HG03066 (cell line): ENCODE measurements at regions not wholly inside any gene's neighbourhood (a gene's known extent, or its start where the extent isn't known, plus 50 kb on each side); places are given as distances from the start of the nearest gene placed in this dataset.
"Not testable (repeated sequence)": the region's sequence is repeated elsewhere in the genome, so short reads cannot be mapped to it uniquely, and the experiment has no call there.

Experiments used
- ATAC-seq: cut with Tn5 transposase; IDR thresholded peaks from one replicate; pipeline ENCODE4 v1.9.1; 2021; ENCODE audit warnings: low read depth; ENCODE audit not compliant: unreplicated experiment

DNA sequence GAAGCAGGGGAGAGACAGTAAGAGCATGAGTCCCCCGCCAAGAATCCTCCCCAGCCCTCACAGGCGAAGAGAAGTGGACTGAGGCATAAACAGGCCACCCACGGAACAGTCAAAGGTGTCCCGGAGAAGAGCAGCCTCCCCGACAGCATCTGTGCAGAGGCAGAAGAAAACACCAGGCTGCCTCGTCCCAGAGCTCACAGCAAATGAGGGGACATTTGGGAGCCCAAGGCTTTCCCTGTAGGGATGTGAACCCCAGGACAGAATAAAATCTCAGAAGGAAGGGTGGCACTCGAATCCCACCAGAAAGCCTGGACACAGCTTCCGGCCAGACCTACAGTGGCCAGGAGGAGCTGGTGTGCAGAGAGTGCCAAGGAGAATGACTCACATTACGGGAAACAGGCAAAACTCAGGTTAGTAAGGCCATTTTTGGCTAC, 90.4 kb downstream of the DLL1 start:
- ATAC-seq: no peak

DNA sequence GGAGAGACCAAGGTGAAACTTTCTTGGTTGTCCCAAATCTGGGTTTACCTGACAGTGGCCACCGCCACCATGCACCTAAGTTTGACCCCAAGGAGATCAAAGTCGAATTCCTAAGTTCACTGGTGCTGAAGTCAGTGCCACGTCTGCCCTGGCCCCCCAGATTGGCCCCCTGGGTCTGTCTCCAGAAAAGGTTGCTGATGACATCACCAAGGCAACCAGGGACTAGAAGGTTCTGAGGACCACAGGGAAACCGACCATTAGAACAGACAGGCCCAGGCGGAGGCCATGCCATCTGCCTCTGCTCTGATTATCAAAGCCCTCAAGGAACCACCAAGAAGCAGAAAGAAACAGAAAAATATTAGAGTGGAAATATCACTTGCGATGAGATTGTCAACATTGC, 91.2 kb downstream of the DLL1 start:
- no peak for ATAC-seq

DNA sequence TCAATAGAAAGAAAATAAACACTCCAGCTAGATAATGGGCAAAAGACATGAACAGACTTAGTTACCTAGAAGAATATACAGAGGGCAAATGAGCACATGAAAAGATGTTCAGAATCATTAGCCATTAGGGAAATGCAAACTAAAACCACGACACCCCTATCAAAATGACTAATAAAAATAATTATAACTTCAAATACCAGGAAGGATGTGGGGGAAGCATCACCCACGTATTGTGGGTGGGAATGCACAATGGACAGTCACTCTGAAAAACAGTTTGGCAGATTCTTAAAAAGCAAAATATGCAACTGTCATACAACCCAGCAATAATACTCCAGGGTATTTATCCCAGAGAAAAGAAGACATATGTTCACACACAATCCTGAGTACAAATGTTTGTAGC, 92.6 kb downstream of the DLL1 start:
- no peak for ATAC-seq

DNA sequence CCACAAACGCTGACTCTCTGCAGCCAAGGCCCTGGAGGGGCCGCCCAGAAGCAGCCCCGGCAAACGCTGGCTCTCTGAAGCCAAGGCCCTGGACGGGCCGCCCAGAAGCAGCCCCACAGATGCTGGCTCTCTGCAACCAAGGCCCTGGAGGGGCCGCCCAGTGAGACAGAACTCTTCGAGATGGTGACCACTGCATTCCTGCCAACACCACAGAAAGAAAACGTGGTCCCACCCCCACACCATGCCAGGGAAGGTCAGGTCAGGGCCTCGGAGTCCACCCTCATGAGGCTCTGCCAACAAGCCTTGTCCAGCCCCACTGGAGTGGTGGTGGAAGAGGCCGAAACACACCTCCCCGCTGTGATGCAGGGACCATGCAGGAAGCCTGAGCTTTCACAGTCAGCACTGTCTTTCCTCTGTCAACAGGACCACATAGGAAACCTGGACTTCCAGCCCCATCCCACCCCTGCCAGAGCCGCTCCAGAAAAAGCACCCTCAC, 97.5 kb downstream of the DLL1 start:
- ATAC-seq: no peak

DNA sequence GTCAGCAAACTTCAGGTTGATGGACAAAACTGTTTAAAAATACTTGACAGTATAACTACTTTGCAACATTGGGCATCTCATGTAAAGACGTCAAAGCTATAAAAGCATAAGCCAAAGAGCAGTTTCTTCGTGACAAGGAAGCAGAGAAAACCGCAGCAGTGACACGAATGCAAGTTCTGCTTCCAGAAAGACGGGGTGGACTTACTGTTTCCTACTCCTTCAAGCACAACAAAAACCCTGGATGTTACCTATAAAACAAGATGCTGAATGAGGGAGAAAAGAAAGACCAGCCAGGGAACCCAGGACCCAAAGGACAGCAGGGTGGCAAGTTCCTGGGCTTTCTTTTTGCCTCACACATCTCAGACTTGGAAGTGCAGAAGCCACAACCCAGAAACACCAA, 98.0 kb downstream of the DLL1 start:
- no peak for ATAC-seq

DNA sequence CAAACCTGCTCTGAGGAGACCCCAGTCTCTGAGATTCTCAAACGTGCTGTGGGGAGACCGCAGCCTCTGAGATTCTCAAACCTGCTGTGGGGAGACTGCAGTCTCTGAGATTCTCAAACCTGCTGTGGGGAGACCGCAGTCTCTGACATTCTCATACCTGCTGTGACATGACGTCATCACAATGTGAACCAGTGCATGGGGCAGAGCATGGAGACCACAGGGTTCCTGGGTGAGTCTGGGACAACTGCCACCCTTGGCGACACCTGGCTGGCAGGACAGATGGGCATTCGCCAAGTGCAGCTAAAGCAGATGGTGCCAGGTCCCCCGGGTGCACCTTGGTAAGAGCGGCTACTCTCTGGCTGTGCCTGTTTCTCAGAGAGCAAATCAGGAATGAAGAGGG, 98.8 kb downstream of the DLL1 start:
- not testable (repeated sequence) for ATAC-seq

DNA sequence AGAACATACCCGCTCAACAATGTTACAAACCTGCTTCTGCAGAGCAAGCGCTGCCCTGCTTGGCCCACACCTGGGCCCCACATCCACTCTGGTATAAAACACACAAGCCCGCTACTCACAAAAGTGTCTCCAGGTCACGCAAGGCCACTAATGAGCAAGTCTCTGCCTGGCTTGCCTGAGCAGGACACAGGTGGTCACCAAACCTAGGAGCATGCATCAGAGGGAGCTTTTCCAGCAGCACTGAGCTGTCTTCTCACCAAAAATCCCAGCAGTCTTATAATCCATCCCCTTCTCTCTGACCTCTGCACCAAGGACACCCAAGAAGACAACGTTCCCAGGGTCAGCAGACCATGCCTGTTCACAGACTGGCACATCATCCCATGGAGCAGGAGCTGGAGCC, 100.8 kb downstream of the DLL1 start:
- no peak for ATAC-seq

DNA sequence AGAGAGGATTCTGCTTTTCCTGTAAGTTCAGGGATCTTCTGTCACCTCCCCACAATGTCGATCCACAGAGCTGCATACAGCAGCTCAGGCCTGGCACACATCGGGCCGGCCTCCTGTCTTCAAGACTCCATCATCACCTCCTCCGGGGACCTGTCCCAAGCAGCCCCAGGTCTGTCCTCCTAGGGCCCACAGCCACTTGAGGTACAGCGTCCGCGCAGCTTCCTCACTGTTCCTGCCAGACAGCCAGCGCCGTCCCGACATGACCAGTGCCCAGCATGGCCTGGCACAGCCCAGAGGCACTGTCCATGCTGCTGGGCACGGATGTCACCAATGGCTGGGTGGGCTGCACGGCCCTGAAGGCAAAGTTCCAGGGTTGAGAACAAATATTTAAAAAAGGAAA, 101.6 kb downstream of the DLL1 start:
- no peak for ATAC-seq

DNA sequence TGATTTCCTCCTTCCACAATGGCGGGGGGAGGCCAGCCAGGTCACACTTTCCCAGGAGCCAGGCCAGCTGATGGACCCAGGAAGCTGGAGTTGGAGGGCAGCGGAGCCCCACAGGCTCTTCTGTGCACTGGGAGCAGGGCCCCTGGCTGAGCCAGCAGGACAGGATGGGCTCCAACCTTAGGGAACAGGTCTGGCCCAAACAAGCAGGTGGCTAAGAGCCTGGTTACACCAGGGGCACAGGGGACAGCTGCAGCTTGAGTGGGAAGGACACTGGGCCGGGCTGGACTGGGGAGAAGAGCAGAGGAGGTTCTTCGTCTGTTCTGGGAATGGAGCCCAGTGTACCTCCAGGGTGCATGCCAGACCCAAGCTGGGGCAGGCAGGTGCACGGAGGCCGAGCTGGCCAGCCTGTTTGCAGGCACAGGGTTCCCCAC, 102.3 kb downstream of the DLL1 start:
- ATAC-seq: no peak

DNA sequence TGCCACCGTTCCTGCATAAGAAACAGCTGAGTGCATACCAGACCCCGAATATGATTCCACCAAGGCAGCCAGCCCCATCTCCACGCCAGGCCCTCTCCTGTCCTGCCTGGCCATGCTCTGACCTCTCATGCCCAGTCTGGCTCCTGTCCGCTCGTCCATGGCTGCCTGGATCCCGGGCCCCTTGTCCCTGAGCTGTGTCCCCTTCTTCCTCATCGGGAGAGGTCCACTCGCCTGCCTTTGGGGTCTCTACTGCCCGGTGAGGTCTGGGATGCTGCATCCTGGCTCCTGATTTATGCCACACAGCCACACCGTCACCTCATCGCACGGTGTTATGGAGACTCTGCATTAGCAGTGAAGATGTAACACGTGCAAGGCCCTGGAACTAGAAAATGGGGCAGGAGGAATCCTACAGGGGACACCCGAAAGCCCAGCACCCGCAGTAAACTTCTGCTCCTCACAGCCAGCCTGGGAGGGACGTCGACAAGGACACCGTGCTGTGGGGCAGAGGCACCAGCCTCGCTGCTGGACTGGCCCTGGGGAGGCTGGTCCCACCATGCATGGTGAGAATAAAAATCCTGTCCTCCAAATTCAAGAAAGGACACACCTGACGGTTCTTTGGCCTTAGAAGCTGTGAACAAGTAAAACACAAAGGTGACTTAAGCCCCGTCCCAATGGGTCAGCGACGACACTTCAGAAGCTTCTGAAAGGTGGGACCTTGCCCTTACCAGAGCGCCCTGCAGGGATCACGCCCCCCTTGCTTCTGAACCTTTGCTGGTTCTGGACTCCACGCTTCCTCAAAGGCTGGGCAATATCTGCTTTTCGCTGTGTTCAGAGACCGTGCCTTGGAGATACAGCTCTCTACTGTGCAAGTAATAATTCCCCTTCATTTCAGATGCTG, 103.0 kb downstream of the DLL1 start:
- ATAC-seq: no peak

DNA sequence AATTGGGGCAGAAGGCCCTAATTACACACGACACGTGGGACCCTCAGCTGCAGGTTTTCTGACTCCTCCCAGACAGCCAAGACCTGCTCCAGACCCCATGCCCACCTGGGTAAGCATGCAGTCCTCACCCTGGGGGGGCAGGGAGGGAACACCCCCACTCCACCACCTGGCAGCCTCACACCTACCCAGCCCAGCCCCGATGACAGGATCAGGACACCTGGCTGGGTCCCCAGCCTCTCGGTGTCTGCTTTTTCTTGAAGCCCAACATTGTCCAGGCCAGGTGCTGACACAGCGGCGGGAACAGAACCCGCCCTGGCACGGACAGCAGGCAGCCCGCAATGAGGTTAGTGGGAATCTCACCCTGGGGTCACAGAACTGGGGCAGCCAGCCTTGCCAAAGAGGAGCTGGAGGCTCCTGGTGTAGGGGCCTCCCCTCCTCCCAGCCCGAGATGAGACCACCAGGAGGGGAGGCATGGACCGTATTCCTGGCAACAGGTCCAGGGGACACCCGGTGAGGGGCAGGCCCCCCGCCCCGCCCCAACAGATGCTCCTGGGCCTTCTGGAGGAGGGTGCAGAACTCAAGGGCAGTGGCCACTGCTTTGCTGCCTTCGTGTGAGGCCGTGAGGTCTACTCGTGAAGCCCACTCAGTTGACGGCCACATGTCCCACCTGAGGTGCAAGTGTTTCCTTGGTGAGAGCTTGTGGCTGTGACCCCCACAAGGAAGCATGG, 103.8 kb downstream of the DLL1 start:
- ATAC-seq: no peak

DNA sequence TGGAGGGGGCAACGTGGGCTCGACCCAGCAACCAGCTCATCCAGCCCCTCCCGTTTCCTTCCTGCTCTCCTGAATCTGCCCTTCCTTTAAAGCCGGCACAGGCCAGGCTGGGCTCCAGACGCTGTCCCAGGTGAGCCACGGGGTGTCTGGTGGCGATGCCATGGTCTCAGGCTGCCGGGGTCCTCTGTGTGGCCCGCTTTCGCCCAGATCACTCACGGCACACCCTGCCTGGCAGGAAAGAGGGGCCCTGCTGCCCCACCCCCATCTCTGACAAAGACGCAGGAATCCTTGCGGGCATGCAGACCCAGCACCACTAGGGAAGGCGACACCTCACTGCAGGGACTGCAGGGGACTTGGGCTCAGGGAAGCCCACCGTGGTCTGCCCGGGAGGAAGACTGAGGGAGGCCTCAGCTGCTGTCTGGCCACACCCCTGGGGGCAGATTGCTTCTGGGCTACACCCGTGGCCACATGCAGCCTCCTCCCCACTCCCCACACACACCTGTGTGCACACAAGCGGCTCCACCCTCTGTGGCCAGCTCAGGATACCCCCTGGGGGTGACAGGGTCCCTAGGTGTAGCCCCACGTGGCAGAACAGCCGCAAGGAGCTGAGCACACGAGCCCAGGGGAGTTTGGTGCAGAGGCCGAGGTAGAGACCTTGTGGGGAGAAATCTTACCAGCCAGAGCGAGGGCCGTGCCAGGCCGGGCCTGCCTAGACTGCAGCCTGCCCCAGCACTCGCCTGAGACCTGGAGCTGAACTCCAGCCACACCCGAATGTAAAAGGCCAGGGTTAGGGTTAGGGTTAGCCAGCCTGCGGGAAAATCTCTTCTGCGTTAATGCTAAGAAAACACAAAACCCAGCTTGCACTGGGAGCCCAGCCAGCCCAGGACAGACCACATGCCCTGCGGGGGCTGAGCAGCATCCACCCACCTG, 104.6 kb downstream of the DLL1 start:
- no peak for ATAC-seq

DNA sequence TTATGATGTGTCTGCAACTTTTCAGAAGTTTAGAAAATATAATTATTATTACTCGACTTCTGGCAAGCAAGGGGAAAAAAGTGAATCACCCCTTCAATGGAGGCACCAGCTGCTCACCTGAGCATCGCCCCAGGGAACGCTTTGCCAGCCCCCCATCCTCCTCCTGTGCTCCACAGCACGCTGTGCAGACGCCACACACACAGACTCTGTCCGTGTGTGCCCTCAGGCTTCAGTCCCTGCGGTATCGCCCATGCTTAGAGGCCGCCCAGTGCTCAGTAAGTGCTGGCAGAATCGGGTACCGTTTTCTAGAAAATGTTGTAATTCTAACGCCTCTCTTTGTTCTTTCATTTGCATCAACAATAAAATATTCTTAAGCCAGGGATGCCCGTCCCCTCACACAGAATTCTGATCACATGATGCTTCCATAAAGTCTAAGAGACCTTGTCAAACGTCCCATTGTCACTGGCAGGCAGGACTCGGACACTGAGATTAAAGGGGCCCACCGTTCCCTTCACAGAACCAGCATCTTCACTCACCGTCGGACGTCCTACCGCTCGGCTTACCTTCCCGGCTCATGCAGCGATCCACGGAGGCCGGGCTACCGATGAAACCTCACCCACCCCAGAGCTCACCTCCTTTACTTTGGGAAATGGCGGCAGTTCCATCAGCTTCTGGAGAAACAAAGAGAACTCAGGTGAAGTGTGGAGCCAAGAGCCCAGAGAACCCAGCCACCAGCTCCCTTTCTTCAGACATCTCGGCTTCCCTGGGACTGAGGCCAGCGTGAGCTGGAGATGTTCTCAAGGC, 105.5 kb downstream of the DLL1 start:
- ATAC-seq: no peak

DNA sequence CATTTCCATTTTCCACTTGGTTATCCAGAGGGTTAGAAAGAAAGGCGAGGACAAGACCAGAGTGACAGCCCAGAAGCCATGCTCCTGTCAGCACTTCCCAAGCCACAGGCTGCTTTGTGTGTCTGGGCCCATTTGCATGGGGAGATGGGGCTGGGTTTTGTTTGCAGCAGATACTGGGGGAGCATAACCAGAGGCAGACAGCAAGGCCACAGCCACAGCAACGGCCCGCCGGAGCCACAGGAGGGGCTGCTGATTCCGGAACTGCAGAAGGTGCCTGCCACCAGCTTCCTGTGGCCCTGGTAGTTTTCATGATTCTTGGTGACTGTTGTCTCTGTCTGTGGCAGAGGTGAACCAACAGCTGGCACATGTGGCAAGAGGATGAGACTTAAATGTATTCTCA, 106.6 kb downstream of the DLL1 start:
- ATAC-seq: no peak

DNA sequence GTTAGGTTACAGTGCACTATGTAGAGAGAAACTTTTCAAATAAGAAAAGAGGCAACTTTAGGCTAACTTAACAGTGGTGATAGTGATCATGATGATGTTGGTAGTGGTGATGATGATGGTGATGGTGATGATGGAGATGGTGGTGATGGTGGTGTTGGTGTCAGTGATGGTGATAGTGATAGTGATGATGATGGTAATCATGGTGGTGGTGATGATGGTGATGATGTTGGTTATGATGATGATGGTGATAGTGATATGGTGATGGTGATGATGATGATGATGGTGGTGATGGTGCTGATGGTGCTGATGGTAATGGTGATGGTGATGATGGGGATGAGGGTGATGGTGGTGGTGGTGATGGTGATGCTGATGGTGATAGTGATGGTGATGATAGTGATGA, 107.4 kb downstream of the DLL1 start:
- ATAC-seq: no peak

DNA sequence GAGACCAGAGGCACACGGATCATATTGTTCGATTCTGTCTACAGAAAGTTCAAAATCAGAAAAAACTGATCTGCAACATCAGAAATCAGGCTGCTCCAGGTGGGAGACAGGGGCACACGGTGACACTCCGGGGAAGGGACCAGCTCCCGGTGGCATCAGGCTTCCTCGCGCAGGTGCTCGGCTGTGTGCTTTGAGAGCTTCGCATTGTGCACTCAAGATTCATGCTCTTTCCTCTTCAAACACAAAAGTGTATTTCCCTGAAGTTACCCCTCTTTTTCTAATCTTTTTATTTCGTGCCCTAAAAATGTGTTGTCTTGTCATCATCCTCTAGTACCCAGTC, 108.1 kb downstream of the DLL1 start:
- ATAC-seq: no peak

DNA sequence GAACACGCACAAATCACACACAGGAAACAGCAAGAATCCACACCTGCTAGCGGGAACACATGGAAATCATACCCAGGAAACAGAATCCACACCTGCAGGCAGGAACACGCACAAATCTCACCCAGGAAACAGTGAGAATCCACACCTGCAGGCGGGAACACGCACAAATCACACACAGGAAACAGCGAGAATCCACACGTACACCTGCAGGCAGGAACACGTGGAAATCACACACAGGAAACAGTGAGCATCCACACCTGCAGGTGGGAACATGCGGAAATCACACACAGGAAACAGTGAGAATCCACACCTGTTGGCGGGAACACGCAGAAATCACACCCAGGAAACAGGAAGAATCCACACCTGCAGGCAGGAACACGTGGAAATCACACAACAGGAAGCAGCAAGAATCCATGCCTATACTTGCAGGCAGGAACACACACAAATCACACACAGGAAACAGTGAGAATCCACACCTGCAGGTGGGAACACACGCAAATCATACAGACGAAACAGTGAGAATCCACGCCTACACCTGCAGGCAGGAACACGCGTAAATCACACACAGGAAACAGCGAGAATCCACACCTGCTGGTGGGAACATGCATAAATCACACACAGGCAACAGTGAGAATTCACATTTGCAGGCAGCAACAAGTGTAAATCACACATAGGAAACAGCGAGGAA, 108.6 kb downstream of the DLL1 start:
- no peak for ATAC-seq

DNA sequence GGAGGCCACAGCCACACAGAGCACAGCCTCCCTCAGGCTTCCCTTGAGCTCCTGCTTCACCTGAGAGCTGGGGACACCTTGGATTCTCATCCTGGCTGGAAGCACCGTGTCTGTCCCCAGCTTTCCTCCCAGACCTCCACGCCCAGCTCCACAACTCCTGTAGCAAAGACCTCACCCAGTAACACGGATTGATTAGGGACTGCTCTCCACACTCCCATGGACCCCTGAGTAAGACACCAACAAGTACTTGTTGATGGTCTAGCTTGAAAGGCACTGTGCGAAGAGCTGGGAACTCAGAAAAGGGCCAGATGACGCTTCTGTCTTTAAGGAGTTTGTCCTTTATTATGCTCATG, 109.6 kb downstream of the DLL1 start:
- ATAC-seq: no peak

DNA sequence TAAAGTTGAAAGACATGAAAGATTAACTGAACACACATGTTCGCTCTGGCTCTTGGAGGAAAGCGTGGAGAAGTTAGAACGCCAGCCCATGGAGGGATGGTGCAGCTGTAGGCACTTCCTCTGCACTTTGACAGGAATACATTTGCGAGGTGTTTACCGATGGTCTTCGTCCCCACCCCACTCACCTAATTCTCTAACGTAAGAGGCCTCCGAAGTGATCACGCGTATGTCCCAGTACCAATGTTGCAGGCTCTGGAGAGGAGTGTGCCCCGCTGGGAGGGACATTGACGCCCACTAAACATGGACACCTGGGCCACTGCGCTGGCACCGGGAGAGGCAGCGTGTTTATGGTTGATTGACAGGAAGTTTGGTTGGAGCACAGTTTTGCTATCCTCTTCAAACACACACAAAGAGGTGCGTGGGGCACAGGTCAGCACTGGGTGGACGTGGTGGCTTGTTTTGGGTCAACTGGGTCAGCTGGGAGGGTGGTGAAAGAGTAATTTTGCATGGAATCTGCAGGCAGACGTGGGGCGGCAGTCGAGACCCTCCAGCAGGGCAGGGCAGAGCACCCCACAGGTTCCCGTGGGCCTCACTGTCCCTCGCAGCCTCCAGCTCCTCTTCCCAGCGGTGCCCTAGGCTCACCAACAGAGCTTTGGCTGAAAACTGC, 110.1 kb downstream of the DLL1 start:
- no peak for ATAC-seq
